HCT116 (cell line): ENCODE measurements at regions not wholly inside any gene's neighbourhood (a gene's known extent, or its start where the extent isn't known, plus 50 kb on each side); places are given as distances from the start of the nearest gene placed in this dataset.

ENCODE experiments used
- ATAC-seq: fragments of 200-7000 bp; cut with Tn5 transposase; 2 replicates; pipeline ENCODE4 v1.9.1; 2020; ENCODE audit warnings: mild to moderate bottlenecking, moderate library complexity
- BruUV-seq: library from RNA; stranded (reverse); fragments of 400-500 nt; replicated peaks from 2 replicates; lab custom pipeline; 2021; lab: Mats Ljungman, UMichigan
- CTCF ChIA-PET: fragments of 300-600 bp; sonication (Branson Sonifier 250); formaldehyde crosslinking; loops from one replicate; lab custom pipeline; 2021; ENCODE audit warnings: antibody characterized with exemption; lab: Charles Lee
- POLR2A ChIA-PET: fragments of 300-600, 350-600 bp; sonication (Branson Sonifier 250); formaldehyde crosslinking; loops from one replicate; lab custom pipeline; 2021; ENCODE audit warnings: antibody characterized with exemption; lab: Charles Lee
- RAD21 ChIA-PET, 2 experiments: fragments of 300-600 bp; sonication (Branson Sonifier 250); formaldehyde crosslinking; loops; one replicate each; lab custom pipeline; 2023; ENCODE audit warnings: low total read pairs in 2 of 2; ENCODE audit not compliant: uncharacterized antibody in 2 of 2, unreplicated experiment in 2 of 2, low non-redundant PET in 1 of 2; lab: Charles Lee
- DNase-seq: peaks from one replicate; pipeline ENCODE4 v3.0.0-alpha.2; 2010; ENCODE audit warnings: low read depth, low spot score
- H2AFZ ChIP-seq: fragments of 200-600 bp; shearing (Covaris generic), sonication (generic); 2 replicates; pipeline ENCODE4 v1.6.1; 2017; ENCODE audit warnings: low read depth, mixed run types, mixed read lengths, antibody characterized with exemption, low read length; ENCODE audit not compliant: poor library complexity, severe bottlenecking
- H3K27ac ChIP-seq: 2 replicates; pipeline ENCODE4 v1.5.1; 2012; ENCODE audit warnings: low read depth, low read length
- H3K27me3 ChIP-seq: fragments of 200-600 bp; sonication (generic); 2 replicates; pipeline ENCODE4 v1.6.1; 2016; ENCODE audit warnings: mixed run types, low read length, mixed read lengths; ENCODE audit not compliant: insufficient read depth
- H3K36me3 ChIP-seq, 2 experiments: fragments of 200-500 bp in 1 of 2; fragments of 200-600 bp in 1 of 2; sonication (Bioruptor generic) in 1 of 2; sonication (generic) in 1 of 2; 2 replicates each; pipeline versions ENCODE4 v1.5.1 to v1.6.1; 2014 to 2016; ENCODE audit warnings: low read length in 2 of 2, inconsistent platforms in 1 of 2, mixed read lengths in 1 of 2, mixed run types in 1 of 2; ENCODE audit not compliant: insufficient read depth in 2 of 2, control insufficient read depth in 1 of 2
- H3K4me1 ChIP-seq, 2 experiments: fragments of 200-600 bp in 1 of 2; sonication (generic) in 1 of 2; 2 replicates each; pipeline versions ENCODE4 v1.5.1 to v1.6.1; 2012 to 2017; ENCODE audit warnings: low read length in 2 of 2, inconsistent platforms in 1 of 2, mild to moderate bottlenecking in 1 of 2, mixed read lengths in 1 of 2, mixed run types in 1 of 2, moderate library complexity in 1 of 2; ENCODE audit not compliant: insufficient read depth in 2 of 2, control insufficient read depth in 1 of 2
- H3K4me2 ChIP-seq: fragments of 200-600 bp; sonication (generic); 2 replicates; pipeline ENCODE4 v1.6.1; 2017; ENCODE audit warnings: mixed run types, low read length, mixed read lengths
- H3K4me3 ChIP-seq, 2 experiments: fragments of 200-600 bp in 1 of 2; sonication (generic) in 1 of 2; replicated peaks in 1 of 2; 2 replicates each; pipeline ENCODE4 v1.5.1; 2011 to 2016; ENCODE audit warnings: low read length in 2 of 2, control low read depth in 1 of 2, low read depth in 1 of 2, mild to moderate bottlenecking in 1 of 2, mixed read lengths in 1 of 2, mixed run types in 1 of 2
- H3K79me2 ChIP-seq: fragments of 200-600 bp; sonication (generic); 2 replicates; pipeline ENCODE4 v1.6.1; 2017; ENCODE audit warnings: mild to moderate bottlenecking, mixed run types, low read length, moderate library complexity, mixed read lengths; ENCODE audit not compliant: insufficient read depth
- H3K9ac ChIP-seq: fragments of 200-600 bp; sonication (generic); 2 replicates; pipeline ENCODE4 v1.6.1; 2016; ENCODE audit warnings: low read length, mixed read lengths
- H3K9me2 ChIP-seq: fragments of 200-600 bp; sonication (generic), shearing (Covaris generic); 2 replicates; pipeline ENCODE4 v1.6.1; 2017; ENCODE audit warnings: mixed run types, mild to moderate bottlenecking, moderate library complexity; ENCODE audit not compliant: insufficient read depth
- H3K9me3 ChIP-seq, 2 experiments: fragments of 200-500 bp in 1 of 2; fragments of 200-600 bp in 1 of 2; sonication (Bioruptor generic) in 1 of 2; sonication (generic) in 1 of 2; 2 replicates each; pipeline ENCODE4 v1.6.1; 2014 to 2017; ENCODE audit warnings: low read length in 2 of 2, mixed read lengths in 2 of 2, inconsistent platforms in 1 of 2, low read depth in 1 of 2, mild to moderate bottlenecking in 1 of 2, mixed run types in 1 of 2, moderate library complexity in 1 of 2; ENCODE audit not compliant: control insufficient read depth in 1 of 2, insufficient read depth in 1 of 2
- H4K20me1 ChIP-seq: fragments of 200-600 bp; sonication (generic), shearing (Covaris generic); 2 replicates; pipeline ENCODE4 v1.6.1; 2017; ENCODE audit warnings: mixed run types, mild to moderate bottlenecking, moderate library complexity; ENCODE audit not compliant: insufficient read depth
- CBX3 ChIP-seq: IDR thresholded peaks from 2 replicates; pipeline ENCODE4 v1.6.1; 2012; ENCODE audit warnings: low read depth
- ELF1 ChIP-seq: IDR thresholded peaks from 2 replicates; pipeline ENCODE4 v1.6.1; 2012; ENCODE audit warnings: low read depth, borderline replicate concordance
- EZH2 ChIP-seq: fragments of 200-600 bp; sonication (generic); IDR thresholded peaks from 2 replicates; pipeline ENCODE4 v1.6.1; 2017; ENCODE audit warnings: antibody characterized with exemption, mixed run types
- EZH2phosphoT487 ChIP-seq: fragments of 200-600 bp; IDR thresholded peaks from 2 replicates; pipeline ENCODE4 v1.6.1; 2018; ENCODE audit warnings: antibody characterized with exemption, borderline replicate concordance
- JUND ChIP-seq: IDR thresholded peaks from 2 replicates; pipeline ENCODE4 v1.6.1; 2012
- MAX ChIP-seq: IDR thresholded peaks from 2 replicates; pipeline ENCODE4 v1.6.1; 2012
- POLR2A ChIP-seq: IDR thresholded peaks from 2 replicates; pipeline ENCODE4 v1.7.0; 2011; ENCODE audit warnings: borderline replicate concordance; ENCODE audit not compliant: insufficient read depth, insufficient read length; ENCODE audit errors: extremely low read depth
- POLR2AphosphoS5 ChIP-seq: IDR thresholded peaks from 2 replicates; pipeline ENCODE4 v1.6.1; 2011; ENCODE audit warnings: mild to moderate bottlenecking, low read depth, low read length, moderate library complexity
- TCF7L2 ChIP-seq: IDR thresholded peaks from 2 replicates; pipeline ENCODE4 v1.7.0; 2011; ENCODE audit warnings: borderline replicate concordance, inconsistent platforms; ENCODE audit not compliant: insufficient read depth, insufficient read length; ENCODE audit errors: extremely low read depth
- ZBTB33 ChIP-seq: IDR thresholded peaks from 2 replicates; pipeline ENCODE4 v1.6.1; 2011; ENCODE audit warnings: mild to moderate bottlenecking, low read length, moderate library complexity; ENCODE audit not compliant: insufficient replicate concordance; ENCODE audit errors: extremely low read depth
- ZNF274 ChIP-seq: fragments of 200-500 bp; sonication (Bioruptor generic); IDR thresholded peaks from 2 replicates; pipeline ENCODE4 v1.6.1; 2014; ENCODE audit warnings: mild to moderate bottlenecking, low read depth, low read length, inconsistent platforms
- intact Hi-C: fragments of 100-400 bp; cut with micrococcal nuclease; formaldehyde crosslinking; loops from 2 replicates; pipeline ENCODE4 v1.10.0; 2022
- TF ChIP-seq, protein P1 (sequence below): IDR thresholded peaks from 2 replicates; pipeline ENCODE4 v1.6.1; 2012; ENCODE audit warnings: low read depth

DNA sequence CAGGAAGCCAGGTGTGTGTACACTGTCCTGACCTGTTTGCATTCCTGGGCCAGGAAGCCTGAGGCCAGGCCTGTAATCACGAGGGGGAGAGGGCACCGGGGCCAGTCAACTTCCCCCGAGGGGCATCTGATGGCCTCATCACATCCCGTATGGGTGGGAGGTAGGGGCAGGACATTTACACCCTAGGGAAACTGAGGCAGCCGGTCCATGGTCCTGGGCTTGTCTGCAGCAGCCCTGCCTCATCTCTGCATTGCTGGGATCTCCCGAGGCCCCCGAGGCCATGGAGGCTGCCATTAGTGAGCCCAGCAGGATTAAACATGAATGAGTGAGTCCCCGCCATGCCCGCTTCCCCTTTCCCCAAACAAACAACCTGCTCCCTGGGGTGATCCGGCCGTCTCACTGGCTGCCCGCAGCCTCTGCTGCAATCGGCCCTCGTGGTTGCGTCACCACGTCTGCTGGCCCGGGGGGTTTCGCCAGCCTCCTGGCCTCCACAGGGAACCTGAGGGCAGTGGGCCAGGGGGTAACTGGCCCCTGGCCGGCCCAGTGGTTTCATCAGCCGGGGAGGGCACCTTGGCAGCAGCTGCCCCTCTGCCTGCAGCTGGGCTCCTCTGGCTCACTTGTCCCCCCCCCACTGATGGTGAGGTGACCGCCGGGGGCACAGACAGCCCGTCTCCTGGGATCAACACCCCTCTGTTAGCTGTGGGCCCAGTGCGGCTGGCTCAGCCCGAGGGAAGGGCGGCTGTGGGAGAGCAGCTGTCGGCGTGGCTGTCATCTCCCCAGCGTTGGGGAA, 88.3 kb upstream of the GSE1 start:
- ChIA-PET RAD21 (no interaction called here), POLR2A (no interaction called here), CTCF (no interaction called here)
- Histone ChIP-seq H3K27ac (no peak overlapping the region), H3K27me3 (no peaks in the 10 kb centered on the region), H3K9me3 (no peaks in the 10 kb centered on the region), H3K36me3 (no peaks in the 10 kb centered on the region), H3K4me3 (no peak overlapping the region), H3K9me2 (no peaks in the 10 kb centered on the region), H3K4me2 (no peak overlapping the region), H3K4me1 (peaks cover 48 to 51% of the 10 kb centered on the region in 2 experiments), H4K20me1 (no peaks in the 10 kb centered on the region), H3K79me2 (no peaks in the 10 kb centered on the region), H2AFZ (no peak overlapping the region), H3K9ac (no peak overlapping the region)
- ATAC-seq (no peak), DNase-seq (no peak)
- BruUV-seq: no TSS peak
- TF ChIP-seq JUND (no peak), EZH2 (no peak), POLR2A (no peak), EZH2phosphoT487 (no peak), ELF1 (no peak), CBX3 (no peak), TCF7L2 (no peak), POLR2AphosphoS5 (no peak), ZNF274 (no peak), ZBTB33 (no peak), MAX (no peak)
- TF ChIP-seq, protein P1, sequence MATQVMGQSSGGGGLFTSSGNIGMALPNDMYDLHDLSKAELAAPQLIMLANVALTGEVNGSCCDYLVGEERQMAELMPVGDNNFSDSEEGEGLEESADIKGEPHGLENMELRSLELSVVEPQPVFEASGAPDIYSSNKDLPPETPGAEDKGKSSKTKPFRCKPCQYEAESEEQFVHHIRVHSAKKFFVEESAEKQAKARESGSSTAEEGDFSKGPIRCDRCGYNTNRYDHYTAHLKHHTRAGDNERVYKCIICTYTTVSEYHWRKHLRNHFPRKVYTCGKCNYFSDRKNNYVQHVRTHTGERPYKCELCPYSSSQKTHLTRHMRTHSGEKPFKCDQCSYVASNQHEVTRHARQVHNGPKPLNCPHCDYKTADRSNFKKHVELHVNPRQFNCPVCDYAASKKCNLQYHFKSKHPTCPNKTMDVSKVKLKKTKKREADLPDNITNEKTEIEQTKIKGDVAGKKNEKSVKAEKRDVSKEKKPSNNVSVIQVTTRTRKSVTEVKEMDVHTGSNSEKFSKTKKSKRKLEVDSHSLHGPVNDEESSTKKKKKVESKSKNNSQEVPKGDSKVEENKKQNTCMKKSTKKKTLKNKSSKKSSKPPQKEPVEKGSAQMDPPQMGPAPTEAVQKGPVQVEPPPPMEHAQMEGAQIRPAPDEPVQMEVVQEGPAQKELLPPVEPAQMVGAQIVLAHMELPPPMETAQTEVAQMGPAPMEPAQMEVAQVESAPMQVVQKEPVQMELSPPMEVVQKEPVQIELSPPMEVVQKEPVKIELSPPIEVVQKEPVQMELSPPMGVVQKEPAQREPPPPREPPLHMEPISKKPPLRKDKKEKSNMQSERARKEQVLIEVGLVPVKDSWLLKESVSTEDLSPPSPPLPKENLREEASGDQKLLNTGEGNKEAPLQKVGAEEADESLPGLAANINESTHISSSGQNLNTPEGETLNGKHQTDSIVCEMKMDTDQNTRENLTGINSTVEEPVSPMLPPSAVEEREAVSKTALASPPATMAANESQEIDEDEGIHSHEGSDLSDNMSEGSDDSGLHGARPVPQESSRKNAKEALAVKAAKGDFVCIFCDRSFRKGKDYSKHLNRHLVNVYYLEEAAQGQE: no peak
- intact Hi-C loops: no loop called here
